ENCODE measurements at regions not wholly inside any gene's neighbourhood (a gene's known extent, or its start where the extent isn't known, plus 50 kb on each side); places are given as distances from the start of the nearest gene placed in this dataset.

DNA sequence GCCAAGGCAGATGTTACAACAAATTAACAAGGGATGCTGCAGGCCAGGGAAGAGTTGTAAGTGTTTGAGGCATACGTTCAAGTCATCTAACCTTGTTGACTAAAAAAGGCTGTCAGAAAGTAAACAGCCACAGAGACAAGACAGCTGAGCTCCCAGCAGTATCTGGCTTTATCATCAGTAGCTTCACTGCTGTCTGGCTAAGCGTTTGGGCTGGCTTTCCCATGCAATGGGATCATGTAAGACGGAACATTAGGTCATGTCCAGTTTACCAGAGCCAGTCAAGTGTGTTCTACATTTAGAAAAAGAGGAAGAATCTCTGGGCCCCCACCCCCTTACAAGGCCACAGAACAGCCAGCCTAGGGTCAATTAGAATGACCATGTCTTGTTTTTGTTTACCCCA is 51.3 kb upstream of the GSAP start:
- H3K36me3 ChIP-seq (ENCODE audit: control insufficient read depth in 2 of 2, insufficient read depth in 2 of 2, low read length in 1 of 2), result no peaks in the 10 kb centered on the region
- no peaks in the 10 kb centered on the region for H3K27me3 ChIP-seq (ENCODE audit: control insufficient read depth in 1 of 2, insufficient read depth in 2 of 2, low read length in 2 of 2)
- WGBS, 2 donors, result 62 to 64% methylated on average over 3 of the region's 3 CpGs
- H3K4me3 ChIP-seq (ENCODE audit: low read depth in 1 of 2, low read length in 2 of 2), result no peak overlapping the region
- H3K27ac ChIP-seq (ENCODE audit: low read depth in 2 of 2, low read length in 1 of 2), result no peak overlapping the region
- H3K9me3 ChIP-seq (ENCODE audit: control insufficient read depth in 2 of 2, insufficient read depth in 1 of 2, low read depth in 1 of 2, low read length in 1 of 2), result no peaks in the 10 kb centered on the region
- H3K4me1 ChIP-seq (ENCODE audit: control insufficient read depth in 2 of 2, insufficient read depth in 2 of 2, low read length in 1 of 2), result peaks cover 0 to 3% of the 10 kb centered on the region in 2 donors

DNA sequence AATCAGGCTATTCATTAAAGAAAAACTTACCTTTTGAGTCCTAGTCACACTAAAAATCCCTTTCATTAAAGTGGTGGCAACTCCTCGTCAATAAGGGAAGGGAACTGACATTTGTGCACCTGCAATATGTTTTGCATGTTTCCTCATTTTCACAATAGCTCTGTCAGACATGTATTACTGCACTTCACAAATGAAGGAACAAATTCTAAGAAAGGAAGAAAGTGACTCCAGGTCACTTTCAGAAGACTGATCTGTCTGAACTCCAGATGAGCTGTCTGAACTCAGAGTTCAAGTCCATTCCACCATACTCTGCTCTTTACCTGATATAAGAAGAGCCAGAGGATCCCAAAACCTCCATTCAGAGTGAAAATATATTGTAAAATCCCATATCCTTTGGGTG is 50.3 kb upstream of the GSAP start:
- Histone ChIP-seq H3K4me3 (ENCODE audit: low read depth in 1 of 2, low read length in 2 of 2) (no peak overlapping the region), H3K9me3 (ENCODE audit: control insufficient read depth in 2 of 2, insufficient read depth in 1 of 2, low read depth in 1 of 2, low read length in 1 of 2) (no peaks in the 10 kb centered on the region), H3K36me3 (ENCODE audit: control insufficient read depth in 2 of 2, insufficient read depth in 2 of 2, low read length in 1 of 2) (no peaks in the 10 kb centered on the region), H3K27me3 (ENCODE audit: control insufficient read depth in 1 of 2, insufficient read depth in 2 of 2, low read length in 2 of 2) (no peaks in the 10 kb centered on the region), H3K4me1 (ENCODE audit: control insufficient read depth in 2 of 2, insufficient read depth in 2 of 2, low read length in 1 of 2) (peaks cover 0 to 3% of the 10 kb centered on the region in 2 donors), H3K27ac (ENCODE audit: low read depth in 2 of 2, low read length in 1 of 2) (no peak overlapping the region)
- 74 to 77% methylated on average over 1 of the region's 1 CpG for WGBS, 2 donors
